HG02840 (cell line): ENCODE measurements at regions not wholly inside any gene's neighbourhood (a gene's known extent, or its start where the extent isn't known, plus 50 kb on each side); places are given as distances from the start of the nearest gene placed in this dataset.
"Not testable (repeated sequence)": the region's sequence is repeated elsewhere in the genome, so short reads cannot be mapped to it uniquely, and the experiment has no call there.

Experiments used
- ATAC-seq: cut with Tn5 transposase; IDR thresholded peaks from one replicate; pipeline ENCODE4 v1.9.1; 2021; ENCODE audit warnings: mild to moderate bottlenecking, moderate library complexity, moderate number of reproducible peaks; ENCODE audit not compliant: unreplicated experiment, low FRiP score

DNA sequence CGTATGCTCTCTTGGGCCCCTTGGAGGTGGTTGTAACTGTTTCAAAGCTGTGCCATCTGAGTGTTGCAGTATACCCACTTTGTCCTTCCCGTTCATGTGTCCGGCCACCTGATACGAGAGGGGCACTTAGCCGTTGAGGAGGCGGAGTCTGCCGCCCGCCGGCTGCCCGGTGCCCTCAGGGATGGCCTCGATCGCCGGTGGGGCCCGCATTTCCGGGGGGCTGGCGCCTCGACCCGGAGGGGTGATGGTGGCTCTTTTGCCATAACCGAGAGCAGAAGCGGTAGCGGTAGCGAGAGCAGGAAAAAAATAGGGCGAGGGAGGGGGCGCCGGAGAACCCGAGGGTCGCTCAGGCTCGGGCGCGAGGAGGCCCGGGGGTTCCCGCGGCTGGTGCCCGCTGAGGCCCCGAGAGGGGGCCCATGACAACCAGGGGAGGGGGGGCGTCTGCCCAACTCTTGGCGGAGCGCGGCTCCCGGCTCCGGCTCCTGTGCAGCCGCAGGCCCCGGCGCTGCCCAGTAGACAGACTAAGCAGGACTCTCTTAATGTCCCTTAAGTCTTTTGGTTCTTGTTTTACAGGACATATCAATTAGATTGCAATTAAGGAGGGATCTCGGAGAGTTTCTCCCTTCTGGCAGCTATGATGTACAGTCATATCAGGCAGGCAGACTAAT is 342.7 kb upstream of the SGCG start:
- ATAC-seq, result no peak

DNA sequence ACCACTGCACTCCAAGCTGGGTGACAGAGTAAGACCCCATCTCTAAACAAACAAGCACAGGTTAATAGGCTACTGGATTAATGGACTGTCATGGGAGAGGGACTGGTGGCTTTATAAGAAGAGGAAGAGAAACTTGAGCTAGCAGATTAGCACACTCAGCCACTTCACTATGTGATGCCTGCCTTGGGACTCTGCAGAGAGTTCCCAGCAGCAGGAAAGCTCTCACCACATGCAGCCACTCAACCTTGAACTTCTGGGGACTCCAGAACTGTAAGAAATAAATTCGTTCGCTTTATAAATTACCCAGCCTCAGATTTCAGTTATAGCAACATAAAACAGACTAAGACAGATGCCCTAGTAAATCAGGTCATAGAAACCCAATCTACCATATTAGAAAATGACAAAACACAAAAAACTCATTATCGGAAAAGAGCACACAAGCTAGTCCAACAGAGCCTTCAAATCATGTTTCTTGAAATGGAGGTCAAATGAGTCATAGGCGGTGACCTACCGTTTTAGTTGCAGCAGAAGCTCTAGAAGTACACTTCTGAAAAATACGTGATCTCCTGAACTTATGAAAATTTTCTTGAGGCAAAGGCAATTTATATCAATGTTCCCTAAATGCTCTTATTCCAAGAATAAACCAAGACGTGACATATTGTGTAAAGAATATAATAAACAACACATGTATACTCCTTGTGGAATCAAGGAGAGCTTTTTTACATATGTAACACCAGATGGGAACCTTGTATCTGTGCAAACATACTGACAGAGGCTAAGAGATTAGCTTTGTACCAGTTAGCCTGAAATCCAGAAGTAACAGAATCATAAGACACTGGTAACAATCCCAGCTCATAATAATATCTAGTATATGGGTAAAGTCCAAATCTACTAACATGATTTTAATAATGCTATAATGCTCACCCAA is 340.9 kb upstream of the SGCG start:
- ATAC-seq, result no peak

GRCh38 chr13:22846551-22846950 is 334.2 kb upstream of the SGCG start:
- ATAC-seq, result no peak

- no peak for ATAC-seq
These were observed 332.2 kb upstream of the SGCG start for GRCh38 chr13:22848539-22849052.

GRCh38 chr13:22855926-22856325 is 324.9 kb upstream of the SGCG start:
- ATAC-seq, result no peak

- ATAC-seq, result not testable (repeated sequence)
These were observed 321.8 kb upstream of the SGCG start for GRCh38 chr13:22858980-22859379.

GRCh38 chr13:22859411-22859810 is 321.4 kb upstream of the SGCG start:
- ATAC-seq, result not testable (repeated sequence)

DNA sequence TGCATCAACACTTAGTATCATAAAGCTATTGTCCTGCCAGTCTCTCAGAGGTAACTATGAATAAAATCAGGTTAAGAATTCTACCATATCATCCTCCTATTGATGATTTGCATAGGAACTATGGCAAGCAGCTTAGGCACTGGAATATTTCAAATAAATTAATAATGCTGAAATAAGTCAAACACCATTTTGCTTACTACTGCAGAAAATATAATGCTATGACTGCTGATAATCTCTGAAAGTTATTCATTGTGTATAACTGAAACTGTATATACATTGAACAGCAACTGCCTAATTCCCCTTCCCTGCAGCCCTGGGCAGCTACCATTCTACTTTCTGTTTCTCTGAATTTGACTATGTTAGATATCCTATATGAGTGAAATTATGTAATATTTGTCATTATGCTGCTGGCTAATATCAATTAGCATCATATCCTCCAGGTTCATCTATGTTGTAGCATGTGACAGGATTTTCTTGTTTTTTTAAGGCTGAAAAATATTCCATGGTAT is 318.8 kb upstream of the SGCG start:
- ATAC-seq, result no peak

- no peak for ATAC-seq
These were observed 318.3 kb upstream of the SGCG start for GRCh38 chr13:22862478-22862877.

GRCh38 chr13:22866221-22866620 is 314.6 kb upstream of the SGCG start:
- ATAC-seq, result no peak

- ATAC-seq, result no peak
These were observed 309.5 kb upstream of the SGCG start for GRCh38 chr13:22871231-22871630.

- no peak for ATAC-seq
These were observed 305.9 kb upstream of the SGCG start for GRCh38 chr13:22874839-22875238.

DNA sequence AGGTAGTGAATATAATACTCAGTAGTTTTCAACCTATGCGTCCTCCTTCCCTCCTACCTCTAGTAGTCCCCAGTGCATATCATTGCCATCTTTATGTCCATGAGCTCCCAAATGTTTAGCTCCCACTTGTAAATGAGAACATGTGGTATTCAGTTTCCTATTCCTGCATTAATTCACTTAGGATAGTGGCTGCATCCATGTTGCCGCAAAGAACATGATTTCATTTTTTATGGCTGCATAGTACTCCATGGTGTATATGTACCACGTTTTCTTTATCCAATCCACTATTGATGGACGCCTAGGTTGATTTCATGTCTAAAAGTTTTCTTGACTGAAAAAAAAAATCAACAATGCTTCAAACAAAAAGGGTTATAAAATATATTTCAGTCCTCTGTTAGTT is 303.4 kb upstream of the SGCG start:
- ATAC-seq, result no peak

- no peak for ATAC-seq
These were observed 299.7 kb upstream of the SGCG start for GRCh38 chr13:22880741-22881720.

DNA sequence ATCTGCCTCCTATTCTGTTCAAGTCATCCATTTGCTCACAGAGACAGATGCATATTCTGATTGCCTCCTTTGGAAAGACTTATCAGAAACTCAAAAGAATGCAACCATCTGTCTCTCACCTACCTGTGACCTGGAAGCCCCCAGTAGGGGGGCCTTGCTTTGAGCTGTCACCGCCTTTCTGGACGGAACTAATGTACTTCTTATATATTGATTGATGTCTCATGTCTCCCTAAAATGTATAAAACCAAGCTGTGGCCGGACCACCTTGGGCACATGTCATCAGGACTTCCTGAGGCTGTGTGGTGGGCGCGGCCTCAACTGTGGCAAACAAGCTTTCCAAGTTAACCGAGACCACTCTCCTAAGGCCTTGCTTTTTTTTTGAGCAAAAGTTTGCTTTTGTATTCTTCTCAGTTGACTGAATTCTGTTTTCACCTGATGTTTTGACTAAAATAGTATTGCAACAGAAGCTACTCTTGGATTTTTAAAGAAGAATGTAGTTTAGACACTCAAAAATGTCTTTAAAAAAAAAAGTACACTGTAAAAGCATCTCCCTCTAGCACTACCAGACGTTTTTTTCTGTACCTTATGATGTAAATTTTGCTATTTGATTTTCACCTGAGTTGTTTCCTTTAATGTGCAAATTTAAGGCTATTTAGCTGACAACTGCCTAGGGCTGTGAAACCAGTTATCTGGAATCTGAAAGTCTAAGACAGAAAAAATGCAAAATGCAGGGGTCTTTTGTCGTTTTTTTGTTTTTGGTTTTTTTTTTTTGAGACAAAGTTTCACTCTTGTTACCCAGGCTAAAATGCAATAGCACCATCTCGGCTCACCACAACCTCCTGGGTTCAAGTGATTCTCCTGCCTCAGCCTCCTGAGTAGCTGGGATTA is 298.8 kb upstream of the SGCG start:
- not testable (repeated sequence) for ATAC-seq

GRCh38 chr13:22883262-22883840 is 297.4 kb upstream of the SGCG start:
- ATAC-seq, result no peak

DNA sequence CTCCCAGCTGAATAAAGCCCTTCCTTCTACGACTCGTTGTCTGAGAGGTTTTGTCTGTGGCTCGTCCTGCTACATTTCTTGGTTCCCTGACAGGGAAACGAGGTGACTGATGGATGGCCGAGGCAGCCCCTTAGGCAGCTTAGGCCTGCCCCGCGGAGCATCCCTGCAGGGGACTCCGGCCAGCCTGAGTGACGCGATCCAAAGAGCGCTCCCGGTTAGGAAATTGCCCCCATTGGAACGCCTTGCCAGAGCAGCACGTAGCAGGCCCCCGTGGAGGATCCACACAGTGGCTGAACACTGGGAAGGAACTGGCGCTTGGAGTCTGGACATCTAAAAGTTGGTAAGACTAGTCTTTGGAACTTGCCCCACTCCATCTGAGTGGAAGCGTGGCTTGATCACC is 296.8 kb upstream of the SGCG start:
- ATAC-seq, result no peak

DNA sequence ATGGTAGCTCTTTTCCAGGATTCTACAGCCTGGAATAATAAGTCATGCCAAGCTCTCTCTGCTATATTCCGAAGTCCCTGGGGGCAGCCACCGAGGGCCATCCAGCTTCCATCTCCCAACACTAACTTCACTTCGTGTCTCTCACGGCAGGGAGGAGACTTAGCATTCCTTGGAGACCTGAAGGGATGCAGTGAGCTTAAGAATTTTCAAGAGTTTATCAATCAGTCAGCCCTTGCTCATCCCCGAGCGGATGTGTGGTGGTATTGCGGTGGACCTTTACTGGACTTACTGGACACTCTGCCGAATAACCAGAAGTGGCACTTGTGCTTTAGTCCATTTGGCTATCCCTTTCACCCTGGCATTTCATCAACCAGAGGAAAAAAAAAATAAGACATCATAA is 294.7 kb upstream of the SGCG start:
- ATAC-seq, result not testable (repeated sequence)

DNA sequence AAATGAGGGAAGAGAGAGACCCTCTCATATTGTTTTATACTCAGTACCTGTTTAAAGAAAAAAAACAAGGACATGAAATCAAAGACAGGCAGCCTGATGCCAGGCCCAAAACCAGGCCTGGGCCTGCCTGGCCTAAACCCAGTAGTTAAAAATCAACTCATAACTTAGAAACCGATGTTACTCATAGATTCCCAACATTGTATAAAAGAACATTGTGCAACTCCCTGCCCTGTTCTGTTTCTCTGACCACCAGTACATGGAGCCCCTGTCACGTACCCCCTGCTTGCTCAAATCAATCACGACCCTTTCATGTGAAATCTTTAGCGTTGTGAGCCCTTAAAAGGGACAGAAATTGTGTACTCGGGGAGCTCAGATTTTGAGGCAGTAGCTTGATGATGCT is 291.4 kb upstream of the SGCG start:
- not testable (repeated sequence) for ATAC-seq
